A673 (cell line): ENCODE measurements at regions not wholly inside any gene's neighbourhood (a gene's known extent, or its start where the extent isn't known, plus 50 kb on each side); places are given as distances from the start of the nearest gene placed in this dataset.

Experiments used
- EZH2 ChIP-seq: fragments of 200-600 bp; sonication (generic); IDR thresholded peaks from 2 replicates; pipeline ENCODE4 v1.6.1; 2017; ENCODE audit warnings: borderline replicate concordance, low read depth, mild to moderate bottlenecking, mixed read lengths, antibody characterized with exemption, low read length; ENCODE audit not compliant: poor library complexity, severe bottlenecking
- TF ChIP-seq, protein P1 (sequence below): fragments of 300-800, 200-600 bp; sonication (generic); conservative IDR thresholded peaks from 2 replicates; pipeline ENCODE4 v1.5.1; 2017; ENCODE audit warnings: low read depth, mild to moderate bottlenecking, antibody characterized with exemption, low read length, moderate library complexity, mixed read lengths

DNA sequence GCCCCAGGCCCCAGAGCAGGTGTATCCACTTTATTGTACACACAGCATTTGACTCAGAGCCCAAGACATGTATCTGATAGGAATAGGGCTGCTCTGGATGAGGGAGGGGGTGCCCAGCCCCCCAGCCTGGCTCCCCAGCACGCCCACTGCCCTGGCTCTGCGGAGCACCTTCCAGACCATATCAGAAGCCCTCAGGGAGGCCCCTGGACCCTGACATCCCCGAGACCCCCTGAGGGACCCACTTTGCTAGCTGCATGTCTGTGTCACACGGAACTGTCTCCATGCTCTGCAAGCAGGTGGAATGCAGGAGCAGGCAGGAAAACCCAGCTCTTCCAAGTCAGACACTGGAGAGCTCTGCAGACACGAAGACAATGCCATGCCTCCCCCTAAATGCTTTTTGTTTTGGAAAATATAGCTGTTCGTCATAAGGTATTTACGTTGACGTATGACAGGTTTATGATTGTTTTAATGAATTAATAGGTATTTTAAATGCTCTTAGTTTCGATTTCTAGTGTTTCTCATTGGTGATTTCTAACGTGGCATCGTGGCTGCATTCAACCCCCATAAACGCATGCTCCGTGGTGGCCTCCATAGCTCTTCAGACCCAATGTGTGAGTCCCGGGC, 92.8 kb upstream of the INSIG1 start:
- TF ChIP-seq, protein P1, sequence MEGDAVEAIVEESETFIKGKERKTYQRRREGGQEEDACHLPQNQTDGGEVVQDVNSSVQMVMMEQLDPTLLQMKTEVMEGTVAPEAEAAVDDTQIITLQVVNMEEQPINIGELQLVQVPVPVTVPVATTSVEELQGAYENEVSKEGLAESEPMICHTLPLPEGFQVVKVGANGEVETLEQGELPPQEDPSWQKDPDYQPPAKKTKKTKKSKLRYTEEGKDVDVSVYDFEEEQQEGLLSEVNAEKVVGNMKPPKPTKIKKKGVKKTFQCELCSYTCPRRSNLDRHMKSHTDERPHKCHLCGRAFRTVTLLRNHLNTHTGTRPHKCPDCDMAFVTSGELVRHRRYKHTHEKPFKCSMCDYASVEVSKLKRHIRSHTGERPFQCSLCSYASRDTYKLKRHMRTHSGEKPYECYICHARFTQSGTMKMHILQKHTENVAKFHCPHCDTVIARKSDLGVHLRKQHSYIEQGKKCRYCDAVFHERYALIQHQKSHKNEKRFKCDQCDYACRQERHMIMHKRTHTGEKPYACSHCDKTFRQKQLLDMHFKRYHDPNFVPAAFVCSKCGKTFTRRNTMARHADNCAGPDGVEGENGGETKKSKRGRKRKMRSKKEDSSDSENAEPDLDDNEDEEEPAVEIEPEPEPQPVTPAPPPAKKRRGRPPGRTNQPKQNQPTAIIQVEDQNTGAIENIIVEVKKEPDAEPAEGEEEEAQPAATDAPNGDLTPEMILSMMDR, result no peak
- TF ChIP-seq EZH2, result no peak
